Lung microvascular endothelial cell (primary cell): ENCODE measurements at regions not wholly inside any gene's neighbourhood (a gene's known extent, or its start where the extent isn't known, plus 50 kb on each side); places are given as distances from the start of the nearest gene placed in this dataset.
"Not testable (repeated sequence)": the region's sequence is repeated elsewhere in the genome, so short reads cannot be mapped to it uniquely, and the experiment has no call there.

Experiments
- DNase-seq, 2 donors: peaks; one replicate each; pipeline versions ENCODE4 v3.0.0 to v3.0.0-alpha.2; 2010; ENCODE audit warnings: low read depth in 2 of 2

GRCh38 chr6:84581494-84582259 is 182.7 kb downstream of the TBX18 start:
- DNase-seq: peak in 1 of 2 donors; percentile 43

GRCh38 chr6:84579404-84579803 is 185.0 kb downstream of the TBX18 start:
- no peak for DNase-seq

- DNase-seq: no peak
These were observed 188.4 kb downstream of the TBX18 start for GRCh38 chr6:84576029-84576428.

DNA sequence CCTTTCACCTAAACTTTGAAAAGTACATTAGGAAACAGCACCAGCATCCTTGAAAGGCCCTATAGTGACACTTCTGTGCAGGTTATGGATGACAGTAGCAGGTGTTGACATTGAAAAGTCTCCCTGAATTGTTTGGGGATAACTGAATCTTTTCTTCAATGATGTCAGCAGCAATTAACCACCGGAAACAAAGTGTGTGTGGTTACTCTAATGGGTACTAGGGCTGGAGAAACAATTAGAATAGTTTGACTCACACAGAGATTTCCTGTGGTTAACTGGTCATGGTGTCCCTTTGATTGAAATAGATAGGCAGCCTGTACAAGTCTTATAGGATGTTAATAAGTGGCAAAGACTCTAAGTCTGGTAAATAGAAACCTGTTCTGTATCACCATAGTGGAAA is 189.1 kb downstream of the TBX18 start:
- peak in 1 of 2 donors; percentile 92 for DNase-seq

- DNase-seq: no peak
These were observed 194.5 kb downstream of the TBX18 start for GRCh38 chr6:84569882-84570281.

DNA sequence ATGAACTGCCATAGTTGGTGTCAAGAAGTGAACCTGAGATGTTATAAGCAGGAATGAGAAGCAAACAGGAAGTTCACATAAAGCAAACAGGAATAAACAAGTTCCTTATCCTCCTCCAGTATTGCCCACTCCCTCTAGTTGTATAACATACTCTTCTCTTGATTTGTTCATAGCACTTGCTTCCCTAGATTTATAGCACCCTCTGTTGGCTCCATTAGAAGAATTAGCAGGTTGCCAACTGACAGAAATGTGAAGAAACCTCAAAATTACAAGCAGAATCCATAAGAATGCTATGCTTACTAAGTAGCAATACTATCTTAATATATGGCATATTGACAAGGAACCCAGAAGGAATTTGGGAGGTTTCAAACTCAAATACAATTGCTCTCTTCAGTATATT is 195.4 kb downstream of the TBX18 start:
- DNase-seq: peak; percentile 52 to 57

DNA sequence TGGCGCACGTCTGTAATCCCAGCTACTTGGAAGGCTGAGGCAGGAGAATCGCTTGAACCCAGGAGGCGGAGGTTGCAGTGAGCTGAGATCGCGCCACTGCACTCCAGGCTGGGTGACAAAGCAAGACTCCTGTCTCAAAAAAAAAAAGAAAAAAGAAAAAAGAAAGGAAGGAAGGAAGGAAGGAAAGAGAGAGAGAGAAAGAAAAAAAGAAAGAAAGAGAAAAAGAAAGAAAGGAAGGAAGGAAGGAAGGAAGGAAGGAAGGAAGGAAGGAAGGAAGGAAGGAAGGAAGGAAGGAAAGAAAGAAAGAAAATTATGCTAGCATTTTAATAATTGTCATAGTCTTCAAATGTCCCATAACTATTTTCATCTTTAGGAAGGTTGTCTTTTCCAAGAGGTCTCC is 198.7 kb downstream of the TBX18 start:
- DNase-seq: not testable (repeated sequence)

GRCh38 chr6:84560436-84561390 is 203.7 kb downstream of the TBX18 start:
- no peak for DNase-seq

DNA sequence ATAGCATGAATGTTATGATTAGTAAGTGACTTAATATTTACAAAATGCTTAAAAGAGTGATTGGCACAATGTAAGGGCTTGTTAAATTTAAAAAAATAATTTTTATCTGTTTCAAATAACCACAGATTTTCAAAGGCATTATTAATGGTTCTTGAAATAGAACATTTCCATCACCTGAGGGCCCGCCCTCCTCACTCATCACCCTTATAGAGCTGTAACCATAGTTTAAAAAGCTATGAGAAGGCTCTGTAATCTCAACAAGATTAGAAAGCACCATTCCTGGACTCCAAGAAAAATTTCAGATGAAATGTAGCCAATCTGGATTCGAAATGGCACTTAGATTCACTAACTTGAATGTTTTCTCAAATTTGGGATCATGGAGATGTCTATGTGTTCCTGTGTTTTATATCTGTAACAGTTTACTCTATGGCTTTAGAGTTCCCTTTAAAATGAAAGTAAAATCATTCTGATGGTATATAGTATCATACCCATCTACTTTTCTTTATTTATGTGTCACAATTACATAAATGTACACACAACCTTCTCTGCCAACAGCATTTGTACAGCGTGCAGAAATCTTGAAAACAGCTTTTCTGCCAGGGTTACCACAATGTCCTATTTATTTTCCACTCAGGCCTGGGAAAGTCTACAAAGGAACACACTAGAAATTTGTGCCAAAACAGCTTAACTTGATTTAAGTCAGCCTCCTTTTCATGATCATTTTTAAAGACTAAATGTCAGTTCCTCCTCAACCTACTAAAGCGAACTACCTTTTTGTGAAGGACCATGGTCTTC is 207.7 kb downstream of the TBX18 start:
- peak in 1 of 2 donors; percentile 5 for DNase-seq

DNA sequence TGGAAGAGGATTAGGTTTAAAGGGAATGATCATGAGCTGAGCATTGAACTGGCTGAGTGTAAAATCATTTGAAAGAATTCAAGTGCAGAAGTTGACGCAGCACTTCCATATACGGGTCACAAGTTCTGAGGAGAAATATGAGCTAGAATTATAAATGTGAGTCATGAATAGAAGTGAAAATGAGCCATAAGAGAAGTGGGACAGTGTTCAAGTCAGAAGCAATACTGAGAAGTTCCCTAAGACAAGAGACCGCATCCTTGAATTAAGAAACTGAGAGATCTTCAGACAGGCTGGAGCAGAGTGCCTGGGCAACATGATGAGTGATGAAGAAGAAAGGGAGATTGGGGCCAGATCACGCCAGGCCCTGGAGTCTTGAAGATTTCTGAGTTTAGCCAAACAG is 209.7 kb downstream of the TBX18 start:
- DNase-seq: no peak

DNA sequence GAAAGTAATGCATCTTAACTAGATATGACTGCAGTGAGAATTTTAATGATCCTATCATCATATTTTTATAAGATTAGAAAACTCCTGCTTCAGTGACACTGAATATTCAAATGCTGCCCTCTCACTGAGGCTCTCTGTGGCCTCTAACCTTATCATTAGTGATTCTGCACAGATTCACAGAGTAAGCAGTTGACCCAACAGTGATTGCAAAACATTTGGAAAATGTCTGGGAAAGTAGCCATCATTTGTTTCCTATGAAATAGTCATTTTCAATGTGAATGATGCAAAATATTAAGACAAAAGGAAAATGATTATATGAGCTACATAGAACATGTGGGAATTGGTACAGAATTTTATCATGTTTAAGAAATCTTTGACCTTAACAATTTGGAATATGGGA is 210.3 kb downstream of the TBX18 start:
- peak in 1 of 2 donors; percentile 61 for DNase-seq

DNA sequence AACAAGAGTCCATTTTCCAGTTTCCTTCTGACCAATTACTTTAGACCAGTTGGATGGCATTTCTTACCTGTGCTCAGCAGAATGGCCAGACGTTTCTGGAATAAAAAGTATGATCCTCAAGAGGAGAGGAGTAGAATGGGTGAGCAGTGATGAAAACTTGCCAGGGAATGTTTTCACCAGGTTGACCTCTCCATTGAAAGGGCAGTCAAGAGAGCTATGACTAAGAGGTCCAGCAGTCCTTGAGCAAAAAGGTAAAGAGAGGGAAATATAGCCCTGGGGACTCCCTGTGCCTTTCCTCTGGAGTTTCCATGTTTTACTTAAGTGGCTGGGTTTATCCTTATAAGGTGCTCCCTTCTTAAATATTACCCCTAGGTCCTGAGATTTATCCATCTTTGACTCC is 210.9 kb downstream of the TBX18 start:
- DNase-seq: no peak

DNA sequence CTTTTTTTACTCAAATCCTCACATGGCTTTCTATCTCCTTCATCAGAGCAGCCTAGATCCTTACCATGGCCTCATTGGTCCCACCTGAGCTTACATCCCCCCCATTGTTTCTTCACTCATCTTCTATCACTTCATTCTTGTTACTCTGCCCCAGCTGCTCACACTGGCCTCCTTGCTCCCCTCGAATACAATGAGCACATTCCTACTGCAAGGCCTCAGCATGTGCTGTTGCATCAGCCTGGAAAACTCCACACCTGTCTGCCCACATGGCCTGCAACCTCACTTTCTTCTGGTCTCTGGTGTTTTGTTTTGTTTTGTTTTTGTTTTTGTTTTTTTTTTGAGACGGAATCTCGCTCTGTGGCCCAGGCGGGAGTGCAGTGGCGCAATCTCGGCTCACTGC is 212.6 kb downstream of the TBX18 start:
- DNase-seq: no peak

DNA sequence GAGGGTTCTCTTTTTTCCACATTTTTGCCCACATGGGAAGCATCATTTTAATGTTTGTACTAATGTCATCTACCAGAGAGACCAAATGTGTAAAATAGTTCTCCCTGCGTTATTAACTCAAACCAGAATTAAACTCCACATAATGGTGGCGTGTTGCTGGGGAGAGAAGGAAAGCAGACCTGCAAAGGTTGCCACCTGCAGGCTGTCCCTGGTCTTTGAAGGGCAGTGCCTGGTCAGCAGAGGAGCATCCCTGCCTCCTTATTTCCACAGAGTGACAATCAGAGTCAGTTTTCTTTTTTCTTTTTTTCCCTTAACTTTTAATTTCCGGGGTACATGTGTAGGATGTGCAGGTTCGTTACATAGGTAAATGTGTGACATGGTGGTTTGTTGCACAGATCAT is 214.5 kb downstream of the TBX18 start:
- peak in 1 of 2 donors; percentile 11 for DNase-seq

DNA sequence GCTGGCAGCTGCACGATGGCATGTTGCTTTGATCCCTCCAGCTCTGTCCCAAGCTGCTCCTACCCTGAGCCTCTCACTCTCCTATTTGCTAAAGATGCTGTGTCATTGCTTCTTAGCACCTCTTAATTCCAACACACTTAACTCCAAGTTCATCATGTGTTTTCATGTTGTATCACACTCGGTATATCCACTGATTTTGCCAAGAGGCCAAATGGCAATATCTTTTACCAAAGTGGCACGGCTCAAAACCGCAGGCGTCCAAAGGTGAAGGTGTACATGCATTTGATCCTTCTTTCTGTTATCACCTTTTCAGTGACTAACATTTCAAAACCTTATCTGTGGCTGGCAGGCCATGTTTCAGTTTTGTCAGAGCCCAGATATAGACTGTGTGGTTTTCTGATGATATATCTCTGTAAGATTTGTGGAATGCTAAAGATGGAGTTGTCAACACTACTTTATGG is 217.0 kb downstream of the TBX18 start:
- no peak for DNase-seq

- DNase-seq: peak in 1 of 2 donors; percentile 30
These were observed 217.9 kb downstream of the TBX18 start for GRCh38 chr6:84546427-84546914.

DNA sequence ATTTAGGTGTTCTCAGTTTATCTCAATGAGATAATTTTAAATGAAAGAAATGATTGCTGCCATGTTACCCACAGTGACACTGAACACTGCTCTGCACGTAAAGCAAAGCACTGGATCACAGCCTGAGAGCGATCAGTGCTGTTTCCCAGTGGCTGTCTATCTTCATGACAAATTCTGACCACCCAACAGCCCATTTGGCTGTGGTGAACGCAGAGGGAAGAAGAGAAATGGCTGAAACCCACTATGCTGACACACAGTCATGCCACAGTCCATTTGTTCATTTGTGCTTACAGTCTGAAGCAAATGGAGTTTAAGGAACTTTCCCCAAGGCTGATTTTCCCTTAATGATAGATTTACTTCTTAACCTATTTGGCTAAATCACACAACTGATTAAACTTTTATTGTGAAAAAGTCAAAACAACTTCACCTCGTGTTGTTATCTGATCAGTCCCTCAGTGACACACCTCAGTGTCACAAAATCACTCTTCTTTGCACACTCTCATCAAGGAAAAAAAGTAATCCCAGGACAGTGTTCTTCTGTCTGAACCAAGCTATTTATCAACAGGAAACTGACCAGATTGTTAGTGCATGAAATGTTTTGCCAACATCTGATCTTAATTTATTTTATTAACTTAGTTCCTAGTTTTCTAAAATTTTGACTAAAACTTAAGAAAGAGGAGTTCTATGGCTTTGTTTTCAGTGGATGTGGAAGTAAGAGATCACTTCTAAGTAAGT is 225.1 kb downstream of the TBX18 start:
- no peak for DNase-seq

- DNase-seq: no peak
These were observed 227.3 kb downstream of the TBX18 start for GRCh38 chr6:84536885-84537638.

DNA sequence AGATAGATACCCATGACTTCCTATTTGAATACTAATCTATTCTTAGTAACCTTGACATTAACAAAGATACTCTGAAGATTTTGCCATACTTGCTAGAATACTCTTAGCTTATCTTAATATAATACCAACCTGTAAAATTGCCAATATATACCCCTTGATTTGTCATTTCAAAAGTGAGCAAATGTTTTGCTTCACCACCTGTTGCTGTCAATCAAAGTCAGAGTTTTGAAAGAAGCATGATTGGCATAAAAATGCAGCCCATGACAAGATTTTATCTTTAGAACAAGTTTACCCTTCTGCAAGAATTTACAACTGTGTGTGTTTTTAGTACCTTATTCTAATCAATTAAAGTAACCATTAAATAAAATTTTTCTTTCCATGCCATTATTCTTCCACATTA is 236.2 kb downstream of the TBX18 start:
- no peak for DNase-seq

GRCh38 chr6:84526631-84527030 is 237.8 kb downstream of the TBX18 start:
- no peak for DNase-seq
